ENCODE measurements at regions not wholly inside any gene's neighbourhood (a gene's known extent, or its start where the extent isn't known, plus 50 kb on each side); places are given as distances from the start of the nearest gene placed in this dataset.

DNA sequence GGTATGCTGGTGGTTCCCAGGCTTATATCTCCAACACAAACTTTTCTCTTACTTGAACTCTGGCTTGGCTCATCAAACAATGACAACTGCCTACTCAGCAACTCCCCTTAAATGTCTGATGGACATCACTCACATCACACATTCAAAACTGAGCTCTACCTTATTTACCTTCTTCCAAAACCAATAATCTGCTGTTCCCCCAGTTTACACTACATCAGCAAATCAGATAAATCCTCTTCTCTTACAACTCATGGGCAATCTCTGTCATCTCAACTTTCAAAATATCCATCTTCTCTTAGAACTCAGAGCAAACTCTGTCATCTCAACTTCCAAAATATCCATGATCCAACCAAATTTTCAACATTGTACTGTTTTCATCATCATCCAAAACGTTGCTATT, 2347.9 kb upstream of the ACO1 start:
- TF ChIP-seq, protein P1, sequence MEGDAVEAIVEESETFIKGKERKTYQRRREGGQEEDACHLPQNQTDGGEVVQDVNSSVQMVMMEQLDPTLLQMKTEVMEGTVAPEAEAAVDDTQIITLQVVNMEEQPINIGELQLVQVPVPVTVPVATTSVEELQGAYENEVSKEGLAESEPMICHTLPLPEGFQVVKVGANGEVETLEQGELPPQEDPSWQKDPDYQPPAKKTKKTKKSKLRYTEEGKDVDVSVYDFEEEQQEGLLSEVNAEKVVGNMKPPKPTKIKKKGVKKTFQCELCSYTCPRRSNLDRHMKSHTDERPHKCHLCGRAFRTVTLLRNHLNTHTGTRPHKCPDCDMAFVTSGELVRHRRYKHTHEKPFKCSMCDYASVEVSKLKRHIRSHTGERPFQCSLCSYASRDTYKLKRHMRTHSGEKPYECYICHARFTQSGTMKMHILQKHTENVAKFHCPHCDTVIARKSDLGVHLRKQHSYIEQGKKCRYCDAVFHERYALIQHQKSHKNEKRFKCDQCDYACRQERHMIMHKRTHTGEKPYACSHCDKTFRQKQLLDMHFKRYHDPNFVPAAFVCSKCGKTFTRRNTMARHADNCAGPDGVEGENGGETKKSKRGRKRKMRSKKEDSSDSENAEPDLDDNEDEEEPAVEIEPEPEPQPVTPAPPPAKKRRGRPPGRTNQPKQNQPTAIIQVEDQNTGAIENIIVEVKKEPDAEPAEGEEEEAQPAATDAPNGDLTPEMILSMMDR (optimal IDR thresholded peaks at IDR 0.05 in 1 of 3, IDR thresholded peaks at IDR 0.05 in 1 of 3, conservative IDR thresholded peaks at IDR 0.05 in 1 of 3; ENCODE audit: extremely low read depth in 1 of 3, insufficient read depth in 2 of 3, low read length in 3 of 3) = no peak
- TF ChIP-seq EZH2 (IDR thresholded peaks at IDR 0.05; ENCODE audit: low read length) = no peak

Measured in keratinocyte (primary cell).